Keratinocyte (primary cell): ENCODE measurements at regions not wholly inside any gene's neighbourhood (a gene's known extent, or its start where the extent isn't known, plus 50 kb on each side); places are given as distances from the start of the nearest gene placed in this dataset.

ENCODE experiments used
- CTCF ChIP-seq, 3 experiments: IDR thresholded peaks in 1 of 3; conservative IDR thresholded peaks in 1 of 3; optimal IDR thresholded peaks in 1 of 3; 2 replicates in 2 of 3; 3 replicates in 1 of 3; pipeline versions ENCODE3 to v1.5.1; 2011; ENCODE audit warnings: low read length in 3 of 3, mild to moderate bottlenecking in 3 of 3, moderate library complexity in 2 of 3, control low read depth in 1 of 3, inconsistent platforms in 1 of 3; ENCODE audit not compliant: insufficient read depth in 2 of 3; ENCODE audit errors: extremely low read depth in 1 of 3
- EZH2 ChIP-seq: IDR thresholded peaks from one replicate; pipeline ENCODE4 v1.6.1; 2012; ENCODE audit warnings: inconsistent platforms, mild to moderate bottlenecking, low read length, moderate library complexity

GRCh38 chr1:222071387-222071786 is 329.5 kb upstream of the DUSP10 start:
- TF ChIP-seq EZH2 (no peak), CTCF (optimal IDR thresholded peaks at IDR 0.05 in 1 of 3, IDR thresholded peaks at IDR 0.05 in 1 of 3, conservative IDR thresholded peaks at IDR 0.05 in 1 of 3; ENCODE audit: extremely low read depth in 1 of 3, insufficient read depth in 2 of 3, low read length in 3 of 3) (no peak)
